Activated CD4-positive, alpha-beta T cell treated with anti-CD3 and anti-CD28 coated beads, Interleukin-2, amount 50 U/mL, for 48 hours (primary cell): ENCODE measurements at regions not wholly inside any gene's neighbourhood (a gene's known extent, or its start where the extent isn't known, plus 50 kb on each side); places are given as distances from the start of the nearest gene placed in this dataset.

ENCODE experiments used
- DNase-seq, 2 experiments: peaks; one replicate each; pipeline ENCODE4 v3.0.0-alpha.2; 2020

DNA sequence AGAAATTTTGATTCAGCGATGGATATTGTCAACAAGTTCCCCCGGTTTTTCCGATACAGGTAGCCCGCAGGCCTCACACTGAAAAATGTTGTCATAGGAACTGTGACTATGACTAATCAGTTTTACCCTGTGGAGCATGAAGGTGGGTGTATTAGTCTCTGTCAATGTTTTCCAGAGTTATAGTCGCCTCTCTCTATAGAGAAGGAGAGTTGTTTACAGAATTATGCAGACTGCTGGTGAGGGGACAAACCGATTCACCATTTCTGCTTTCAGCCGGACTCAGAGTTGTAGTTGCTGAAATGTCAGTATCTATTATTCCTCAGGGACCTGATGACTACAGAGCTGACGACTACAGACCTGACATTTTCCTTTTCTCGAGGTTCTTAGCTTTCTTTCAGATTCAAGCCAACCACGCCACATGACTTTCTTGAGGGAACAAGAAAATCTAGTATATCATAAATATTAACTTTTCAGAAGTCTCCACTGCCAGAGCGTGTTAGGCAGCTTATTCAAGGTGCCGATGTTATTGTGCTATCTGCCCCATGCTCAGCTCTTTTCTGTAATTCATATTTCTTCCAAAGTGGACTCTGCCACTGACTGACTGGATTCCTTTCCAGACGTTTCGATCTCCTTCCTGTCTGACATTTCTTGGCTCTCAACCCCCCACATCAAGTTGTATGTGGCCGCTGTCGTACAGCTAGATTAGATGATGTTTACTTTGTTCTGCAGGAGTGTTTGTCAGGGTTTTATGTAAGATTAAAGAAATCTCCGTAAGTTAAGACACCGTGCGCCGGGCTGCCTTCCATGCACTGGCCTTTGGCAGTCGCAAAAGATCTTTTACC is 178.1 kb downstream of the FGF1 start:
- DNase-seq, result peak; percentile 26 to 40

DNA sequence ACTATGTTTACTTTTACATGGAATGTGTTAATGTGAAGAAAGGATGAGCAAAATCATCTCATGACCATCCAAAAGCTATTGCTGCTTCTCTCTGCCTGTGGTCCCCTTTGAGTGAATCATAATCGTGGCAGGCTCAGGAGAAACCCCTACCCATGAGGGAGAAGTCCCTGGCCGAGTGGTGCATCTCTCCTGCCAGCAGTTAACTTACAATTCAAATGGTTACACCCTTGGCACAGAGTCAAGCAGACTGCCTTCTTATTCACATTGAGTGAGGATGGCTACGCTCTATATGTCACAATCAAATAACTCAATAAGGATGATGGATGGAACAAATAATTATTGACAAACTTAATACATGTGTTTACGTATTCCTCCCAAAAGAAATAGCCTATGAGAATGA is 179.1 kb downstream of the FGF1 start:
- DNase-seq, result peak in 1 of 2 experiments; percentile 20

DNA sequence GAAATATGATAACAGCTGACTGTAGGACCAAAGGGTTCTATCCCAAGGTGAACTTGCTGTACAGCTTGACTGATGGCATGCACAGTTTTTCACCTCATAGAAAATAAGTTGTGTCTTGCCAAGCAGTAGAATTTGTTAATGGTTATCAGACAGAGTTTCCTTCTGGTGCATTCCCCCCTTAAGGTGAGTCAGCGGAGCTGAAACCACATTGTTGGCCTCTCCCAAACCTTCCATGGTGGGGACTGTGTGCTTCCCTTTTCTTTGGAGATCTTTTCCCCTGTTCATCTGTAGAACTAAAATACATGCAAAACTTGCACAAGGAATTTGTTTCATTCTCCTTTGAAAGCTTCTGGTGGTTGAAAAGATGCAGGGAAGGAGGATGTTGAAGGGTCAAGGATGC is 179.8 kb downstream of the FGF1 start:
- peak in 1 of 2 experiments; percentile 15 for DNase-seq

GRCh38 chr5:142501890-142502289 is 177.1 kb upstream of the SPRY4 start:
- DNase-seq, result no peak

GRCh38 chr5:142500227-142500905 is 175.5 kb upstream of the SPRY4 start:
- DNase-seq, result no peak

DNA sequence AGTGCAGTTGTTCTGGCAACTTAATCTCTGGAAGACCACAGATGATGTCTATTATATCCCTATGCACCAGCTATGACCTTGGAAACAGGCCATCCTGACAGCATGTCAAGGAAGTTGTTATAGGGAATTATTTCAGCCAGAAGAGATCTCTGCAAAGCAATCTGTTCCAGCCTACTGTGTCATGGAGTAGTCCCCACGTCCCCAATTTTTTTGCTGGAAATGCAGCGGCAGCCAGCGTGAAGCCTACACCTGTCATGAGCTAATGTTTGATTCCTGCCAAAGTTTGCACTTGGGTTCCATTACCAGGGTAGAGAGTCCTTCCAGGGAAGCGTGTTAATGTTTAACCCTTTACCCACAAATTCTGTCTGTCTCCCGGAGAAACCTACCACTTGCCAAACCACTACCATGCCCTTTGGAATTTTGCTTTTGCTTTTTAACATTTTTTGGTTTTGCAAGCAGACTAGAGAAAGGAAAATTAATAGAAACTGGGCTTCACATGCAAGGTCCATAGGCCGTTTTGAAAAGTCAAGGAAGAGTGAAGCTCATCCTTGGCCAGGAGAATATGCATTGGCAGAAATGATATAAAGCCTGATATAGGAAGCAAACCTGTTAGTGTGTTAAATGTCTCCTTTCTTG is 174.9 kb upstream of the SPRY4 start:
- no peak for DNase-seq

- no peak for DNase-seq
Observed at GRCh38 chr5:142498298-142498697, 173.5 kb upstream of the SPRY4 start.

GRCh38 chr5:142495531-142495930 is 170.7 kb upstream of the SPRY4 start:
- DNase-seq, result no peak

GRCh38 chr5:142493875-142494518 is 169.2 kb upstream of the SPRY4 start:
- no peak for DNase-seq

DNA sequence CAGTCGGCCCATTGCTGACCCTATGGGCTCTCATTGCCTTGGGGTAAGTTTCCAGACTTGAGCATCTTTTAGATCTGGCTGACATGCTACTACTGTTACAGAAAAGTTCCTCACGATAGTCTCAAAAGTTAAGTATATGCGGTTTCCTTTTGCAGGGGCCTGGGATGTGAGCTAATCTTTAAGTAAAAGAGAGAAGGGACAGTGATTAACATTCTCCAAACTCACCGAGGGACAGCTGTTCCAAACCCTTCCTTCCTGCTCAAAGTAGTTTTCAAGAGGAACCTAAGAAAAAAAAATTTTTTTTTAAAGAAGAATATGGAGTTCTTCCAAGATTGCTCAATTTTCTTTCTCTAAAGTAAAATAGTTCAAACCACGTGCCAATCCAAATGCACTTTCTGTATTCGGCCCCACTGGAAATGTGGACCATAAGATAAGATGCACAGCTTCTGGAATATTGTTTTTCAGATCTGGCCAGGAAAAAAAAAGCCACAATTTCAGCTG is 168.0 kb upstream of the SPRY4 start:
- DNase-seq, result no peak

DNA sequence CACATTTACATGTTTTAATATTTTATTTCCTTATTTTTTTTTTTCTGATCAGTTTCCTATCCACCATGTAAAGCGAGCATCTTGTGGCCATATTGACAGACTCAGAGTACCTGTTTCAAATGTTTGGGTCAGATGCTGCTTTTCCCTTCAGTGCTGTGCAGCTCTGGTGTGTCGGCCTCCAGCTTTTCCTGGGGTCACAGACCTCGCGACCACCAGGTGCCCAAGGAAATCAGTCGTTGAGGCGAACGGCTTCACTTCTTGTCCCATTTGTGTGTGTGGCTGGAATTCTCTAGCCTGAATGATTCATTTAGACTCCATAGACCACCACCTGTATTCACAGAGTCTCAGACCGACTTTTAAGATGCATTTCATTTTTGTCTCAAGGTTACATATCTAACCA is 166.9 kb upstream of the SPRY4 start:
- no peak for DNase-seq

GRCh38 chr5:142491270-142491669 is 166.4 kb upstream of the SPRY4 start:
- DNase-seq, result no peak

GRCh38 chr5:142486581-142486980 is 161.8 kb upstream of the SPRY4 start:
- no peak for DNase-seq

- DNase-seq, result no peak
Observed at GRCh38 chr5:142486020-142486419, 161.2 kb upstream of the SPRY4 start.

GRCh38 chr5:142484821-142485387 is 160.1 kb upstream of the SPRY4 start:
- DNase-seq, result no peak

DNA sequence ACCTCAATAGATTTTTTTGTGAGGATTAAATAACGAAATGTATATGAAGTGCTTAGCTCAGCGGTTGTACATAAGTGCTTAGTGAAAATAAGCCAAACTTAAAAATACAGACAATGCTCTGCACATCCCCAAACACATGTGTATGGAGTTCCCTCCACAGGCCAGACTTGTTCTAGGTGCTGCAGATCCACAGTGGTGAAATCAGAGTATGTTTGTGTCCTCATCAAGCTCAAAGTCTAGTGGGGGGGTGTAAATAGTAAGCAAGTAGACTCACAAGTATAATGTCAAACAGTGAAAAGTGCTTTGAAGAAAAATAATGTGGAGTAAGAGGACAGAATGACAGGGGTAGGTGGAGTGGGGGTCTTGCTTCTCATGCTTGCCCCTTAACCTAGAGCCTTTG is 157.4 kb upstream of the SPRY4 start:
- no peak for DNase-seq

DNA sequence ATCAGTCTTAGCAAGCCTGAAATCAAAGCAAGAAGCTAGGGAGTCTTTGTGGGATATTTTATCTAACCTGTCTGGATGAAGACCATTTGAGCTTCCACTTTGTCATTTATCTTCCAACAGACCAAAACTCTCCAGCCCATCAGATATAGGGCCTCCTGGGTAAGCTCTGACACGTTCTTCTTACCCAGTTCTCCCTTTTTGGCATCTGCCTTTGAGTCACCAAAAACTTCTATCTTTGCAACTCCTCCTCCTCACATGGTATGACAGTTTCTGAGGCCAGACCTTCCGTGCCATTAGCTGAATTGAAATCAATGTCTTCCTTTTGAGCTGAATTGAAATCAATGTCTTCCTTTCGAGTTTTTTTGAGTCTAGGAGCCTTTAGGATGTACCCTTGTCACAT is 156.6 kb upstream of the SPRY4 start:
- no peak for DNase-seq

DNA sequence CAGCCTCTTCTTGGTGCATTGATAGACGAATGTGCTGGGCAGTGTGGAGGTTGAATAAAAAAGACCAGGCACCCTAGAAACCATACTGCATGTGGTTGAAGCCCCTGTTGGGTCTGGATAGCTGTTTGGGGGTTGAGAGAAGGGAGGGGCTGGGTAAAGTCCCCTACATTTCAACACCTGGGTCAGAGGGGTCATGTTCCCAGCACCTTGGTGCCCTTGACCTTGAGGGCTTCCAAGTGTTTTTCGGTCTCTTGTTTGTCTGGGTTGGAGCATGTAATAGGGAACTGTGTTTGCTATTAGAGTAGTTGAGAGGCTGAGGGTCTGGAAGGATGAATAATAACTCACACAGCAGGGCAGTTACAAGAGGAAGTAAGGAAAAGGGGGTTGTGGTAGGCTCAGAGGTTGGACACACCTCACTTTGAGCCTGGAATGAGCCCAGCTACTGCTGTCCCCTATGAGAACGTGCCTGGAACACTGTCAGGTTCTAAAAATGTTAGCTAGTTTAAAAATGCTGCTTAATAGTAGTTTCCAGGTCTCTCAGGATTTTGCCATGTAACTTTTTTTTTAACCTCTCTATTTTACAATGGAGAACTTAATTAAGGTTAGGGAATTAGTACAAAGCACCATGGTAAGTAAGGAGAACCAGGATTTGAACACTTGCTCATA is 155.2 kb upstream of the SPRY4 start:
- DNase-seq, result no peak

DNA sequence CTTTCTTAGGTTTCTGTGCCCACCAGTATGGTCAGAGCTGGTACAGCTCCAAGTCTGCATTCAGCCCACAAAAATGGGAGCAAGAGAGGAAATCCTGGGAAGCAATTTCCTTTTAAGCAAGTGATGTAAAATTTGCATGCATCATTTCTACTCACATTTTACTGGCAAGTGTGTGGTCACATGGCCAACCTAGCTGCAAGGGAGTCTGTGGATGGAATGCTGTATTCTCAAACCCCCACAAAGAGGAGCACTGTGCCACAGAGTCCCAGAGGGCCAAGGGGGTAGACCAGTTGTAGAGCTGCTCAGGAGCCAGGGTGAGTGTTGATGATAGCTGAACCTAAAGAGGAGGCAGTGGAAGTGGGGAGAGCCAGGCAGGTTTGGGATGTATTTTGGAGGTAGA is 154.3 kb upstream of the SPRY4 start:
- no peak for DNase-seq

- no peak for DNase-seq
Observed at GRCh38 chr5:142478113-142478512, 153.3 kb upstream of the SPRY4 start.

- no peak for DNase-seq
Observed at GRCh38 chr5:142475102-142475513, 150.3 kb upstream of the SPRY4 start.

DNA sequence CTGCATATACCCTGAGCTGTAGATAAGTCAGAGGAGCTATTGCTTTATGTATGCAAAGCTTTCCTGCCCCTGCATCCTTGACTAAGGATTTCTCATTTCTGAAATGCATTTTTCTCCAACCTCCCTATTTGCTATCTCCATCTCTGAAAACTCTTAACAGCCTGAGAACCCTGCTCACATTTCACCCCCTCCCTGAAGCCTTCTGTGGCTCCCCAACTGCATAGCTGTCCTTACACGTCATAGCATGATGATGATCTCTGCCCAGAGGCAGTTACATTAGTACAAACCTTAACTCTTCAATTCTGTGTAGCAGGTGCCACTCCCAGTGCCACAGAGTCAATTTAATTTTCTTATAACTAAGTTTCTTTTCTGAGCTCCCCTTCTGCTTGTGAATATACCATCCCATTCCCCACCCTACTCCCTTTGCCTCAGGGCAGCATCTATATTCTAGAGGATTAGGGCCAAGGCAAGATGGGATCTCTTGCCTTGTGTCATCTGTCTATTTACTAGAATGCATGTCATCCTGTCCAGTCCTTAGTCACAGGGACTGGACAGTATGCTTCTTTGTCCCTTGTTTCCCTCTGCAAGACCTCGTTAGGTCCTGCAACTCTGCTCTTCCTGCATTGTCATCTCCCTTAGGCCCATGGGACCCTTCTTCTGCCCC is 149.7 kb upstream of the SPRY4 start:
- DNase-seq, result no peak
